ENCODE measurements at regions not wholly inside any gene's neighbourhood (a gene's known extent, or its start where the extent isn't known, plus 50 kb on each side); places are given as distances from the start of the nearest gene placed in this dataset.

GRCh38 chr7:135808206-135808605 is 59.6 kb upstream of the FAM180A start:
- H3K9ac ChIP-seq (ENCODE audit: low read length in 5 of 5) = no peak overlapping the region
- no peaks in the 10 kb centered on the region for H3K9me3 ChIP-seq (ENCODE audit: control insufficient read depth in 5 of 5, low read length in 5 of 5)
- no peaks in the 10 kb centered on the region for H3K27me3 ChIP-seq (ENCODE audit: control insufficient read depth in 5 of 5, insufficient read depth in 4 of 5, low read length in 5 of 5)
- no peak overlapping the region for H3K4me3 ChIP-seq (ENCODE audit: low read depth in 1 of 5, low read length in 5 of 5)
- H3K4me1 ChIP-seq (ENCODE audit: control insufficient read depth in 5 of 5, insufficient read depth in 5 of 5, low read length in 5 of 5) = peaks cover 0 to 12% (median 10%) of the 10 kb centered on the region in 5 donors
- H3K27ac ChIP-seq (ENCODE audit: low read depth, low read length) = no peak overlapping the region
- H3K36me3 ChIP-seq (ENCODE audit: control insufficient read depth in 5 of 5, insufficient read depth in 5 of 5, low read length in 5 of 5) = no peaks in the 10 kb centered on the region

GRCh38 chr7:135803143-135803542 is 54.5 kb upstream of the FAM180A start:
- H3K4me1 ChIP-seq (ENCODE audit: control insufficient read depth in 5 of 5, insufficient read depth in 5 of 5, low read length in 5 of 5) = peaks cover 2 to 18% (median 11%) of the 10 kb centered on the region in 5 donors
- H3K36me3 ChIP-seq (ENCODE audit: control insufficient read depth in 5 of 5, insufficient read depth in 5 of 5, low read length in 5 of 5) = no peaks in the 10 kb centered on the region
- H3K9ac ChIP-seq (ENCODE audit: low read length in 5 of 5) = no peak overlapping the region
- no peak overlapping the region for H3K4me3 ChIP-seq (ENCODE audit: low read depth in 1 of 5, low read length in 5 of 5)
- H3K27me3 ChIP-seq (ENCODE audit: control insufficient read depth in 5 of 5, insufficient read depth in 4 of 5, low read length in 5 of 5) = peaks cover 0 to 2% (median 0%) of the 10 kb centered on the region in 5 donors
- no peaks in the 10 kb centered on the region for H3K9me3 ChIP-seq (ENCODE audit: control insufficient read depth in 5 of 5, low read length in 5 of 5)
- H3K27ac ChIP-seq (ENCODE audit: low read depth, low read length) = no peak overlapping the region

GRCh38 chr7:135802697-135803096 is 54.1 kb upstream of the FAM180A start:
- peaks cover 2 to 18% (median 11%) of the 10 kb centered on the region in 5 donors for H3K4me1 ChIP-seq (ENCODE audit: control insufficient read depth in 5 of 5, insufficient read depth in 5 of 5, low read length in 5 of 5)
- no peaks in the 10 kb centered on the region for H3K36me3 ChIP-seq (ENCODE audit: control insufficient read depth in 5 of 5, insufficient read depth in 5 of 5, low read length in 5 of 5)
- H3K9ac ChIP-seq (ENCODE audit: low read length in 5 of 5) = no peak overlapping the region
- peaks cover 0 to 2% (median 0%) of the 10 kb centered on the region in 5 donors for H3K27me3 ChIP-seq (ENCODE audit: control insufficient read depth in 5 of 5, insufficient read depth in 4 of 5, low read length in 5 of 5)
- H3K27ac ChIP-seq (ENCODE audit: low read depth, low read length) = peak overlapping the region; percentile 5
- no peaks in the 10 kb centered on the region for H3K9me3 ChIP-seq (ENCODE audit: control insufficient read depth in 5 of 5, low read length in 5 of 5)
- no peak overlapping the region for H3K4me3 ChIP-seq (ENCODE audit: low read depth in 1 of 5, low read length in 5 of 5)

- H3K4me3 ChIP-seq (ENCODE audit: low read depth in 1 of 5, low read length in 5 of 5) = no peak overlapping the region
- H3K36me3 ChIP-seq (ENCODE audit: control insufficient read depth in 5 of 5, insufficient read depth in 5 of 5, low read length in 5 of 5) = no peaks in the 10 kb centered on the region
- peaks cover 2 to 20% (median 14%) of the 10 kb centered on the region in 5 donors for H3K4me1 ChIP-seq (ENCODE audit: control insufficient read depth in 5 of 5, insufficient read depth in 5 of 5, low read length in 5 of 5)
- no peak overlapping the region for H3K9ac ChIP-seq (ENCODE audit: low read length in 5 of 5)
- peaks cover 0 to 2% (median 0%) of the 10 kb centered on the region in 5 donors for H3K27me3 ChIP-seq (ENCODE audit: control insufficient read depth in 5 of 5, insufficient read depth in 4 of 5, low read length in 5 of 5)
- peak overlapping the region; percentile 5 for H3K27ac ChIP-seq (ENCODE audit: low read depth, low read length)
- H3K9me3 ChIP-seq (ENCODE audit: control insufficient read depth in 5 of 5, low read length in 5 of 5) = no peaks in the 10 kb centered on the region
These were observed 53.3 kb upstream of the FAM180A start for GRCh38 chr7:135801877-135802276.

GRCh38 chr7:135801045-135801693 is 52.6 kb upstream of the FAM180A start:
- no peaks in the 10 kb centered on the region for H3K9me3 ChIP-seq (ENCODE audit: control insufficient read depth in 5 of 5, low read length in 5 of 5)
- H3K9ac ChIP-seq (ENCODE audit: low read length in 5 of 5) = peak overlapping the region in 1 of 5 donors; percentile 4
- H3K27ac ChIP-seq (ENCODE audit: low read depth, low read length) = no peak overlapping the region
- H3K27me3 ChIP-seq (ENCODE audit: control insufficient read depth in 5 of 5, insufficient read depth in 4 of 5, low read length in 5 of 5) = peaks cover 0 to 2% (median 0%) of the 10 kb centered on the region in 5 donors
- H3K36me3 ChIP-seq (ENCODE audit: control insufficient read depth in 5 of 5, insufficient read depth in 5 of 5, low read length in 5 of 5) = no peaks in the 10 kb centered on the region
- H3K4me1 ChIP-seq (ENCODE audit: control insufficient read depth in 5 of 5, insufficient read depth in 5 of 5, low read length in 5 of 5) = peaks cover 2 to 25% (median 17%) of the 10 kb centered on the region in 5 donors
- H3K4me3 ChIP-seq (ENCODE audit: low read depth in 1 of 5, low read length in 5 of 5) = peak overlapping the region in 1 of 5 donors; percentile 40

- Histone ChIP-seq H3K27ac (ENCODE audit: low read depth, low read length) (no peak overlapping the region), H3K4me3 (ENCODE audit: low read depth in 1 of 5, low read length in 5 of 5) (no peak overlapping the region), H3K36me3 (ENCODE audit: control insufficient read depth in 5 of 5, insufficient read depth in 5 of 5, low read length in 5 of 5) (no peaks in the 10 kb centered on the region), H3K4me1 (ENCODE audit: control insufficient read depth in 5 of 5, insufficient read depth in 5 of 5, low read length in 5 of 5) (peaks cover 2 to 31% (median 22%) of the 10 kb centered on the region in 5 donors), H3K27me3 (ENCODE audit: control insufficient read depth in 5 of 5, insufficient read depth in 4 of 5, low read length in 5 of 5) (peaks cover 0 to 2% (median 0%) of the 10 kb centered on the region in 5 donors), H3K9me3 (ENCODE audit: control insufficient read depth in 5 of 5, low read length in 5 of 5) (no peaks in the 10 kb centered on the region), H3K9ac (ENCODE audit: low read length in 5 of 5) (peak overlapping the region in 1 of 5 donors; percentile 4)
These were observed 51.9 kb upstream of the FAM180A start for GRCh38 chr7:135800560-135800959.

- H3K36me3 ChIP-seq (ENCODE audit: control insufficient read depth in 5 of 5, insufficient read depth in 5 of 5, low read length in 5 of 5) = no peaks in the 10 kb centered on the region
- H3K9me3 ChIP-seq (ENCODE audit: control insufficient read depth in 5 of 5, low read length in 5 of 5) = no peaks in the 10 kb centered on the region
- H3K9ac ChIP-seq (ENCODE audit: low read length in 5 of 5) = no peak overlapping the region
- no peak overlapping the region for H3K27ac ChIP-seq (ENCODE audit: low read depth, low read length)
- no peak overlapping the region for H3K4me3 ChIP-seq (ENCODE audit: low read depth in 1 of 5, low read length in 5 of 5)
- peaks cover 0 to 2% (median 0%) of the 10 kb centered on the region in 5 donors for H3K27me3 ChIP-seq (ENCODE audit: control insufficient read depth in 5 of 5, insufficient read depth in 4 of 5, low read length in 5 of 5)
- peaks cover 2 to 33% (median 26%) of the 10 kb centered on the region in 5 donors for H3K4me1 ChIP-seq (ENCODE audit: control insufficient read depth in 5 of 5, insufficient read depth in 5 of 5, low read length in 5 of 5)
These were observed 51.3 kb upstream of the FAM180A start for GRCh38 chr7:135799881-135800280.

Data from subcutaneous abdominal adipose tissue (tissue), 5 donors.